Activated CD4-positive, CD25-positive, alpha-beta regulatory T cell treated with anti-CD3 and anti-CD28 coated beads, Interleukin-2, amount 50 U/mL, for 24 hours (primary cell): ENCODE measurements at regions not wholly inside any gene's neighbourhood (a gene's known extent, or its start where the extent isn't known, plus 50 kb on each side); places are given as distances from the start of the nearest gene placed in this dataset.

Source experiments
- ATAC-seq, 2 donors: fragments of 150-1000 bp; cut with Tn5 transposase; one replicate each; pipeline ENCODE4 v1.10.0; 2021; ENCODE audit warnings: mild to moderate bottlenecking in 1 of 2, moderate library complexity in 1 of 2

GRCh38 chr11:126127898-126128297, 65.2 kb upstream of the CDON start:
- no peak for ATAC-seq

DNA sequence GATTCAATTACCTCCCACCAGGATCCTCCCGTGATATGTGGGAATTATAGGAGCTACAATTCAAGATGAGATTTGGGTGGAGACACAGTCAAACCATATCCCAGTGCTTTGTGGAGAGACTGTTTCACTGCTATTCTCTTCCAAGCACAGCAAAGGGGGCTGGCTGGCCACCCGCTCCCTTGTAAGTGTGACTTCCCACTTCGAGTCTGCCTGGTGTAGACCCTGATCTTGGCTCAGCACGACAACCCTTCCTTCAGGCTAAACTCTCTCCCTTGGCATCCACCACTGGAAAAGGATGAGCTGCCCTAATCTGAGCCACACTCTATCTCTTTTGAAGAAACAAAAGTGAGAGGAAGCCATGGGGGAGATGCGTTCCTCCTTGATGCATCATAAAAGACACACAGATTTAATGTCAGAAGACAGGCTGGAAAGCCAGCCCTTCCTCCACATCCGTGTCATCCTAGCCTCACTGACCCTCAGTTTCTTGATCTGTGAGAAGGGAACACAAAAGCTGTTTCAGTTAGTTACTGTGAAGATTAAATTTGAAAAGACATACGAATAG, 64.7 kb upstream of the CDON start:
- ATAC-seq: no peak

GRCh38 chr11:126124231-126124661, 61.6 kb upstream of the CDON start:
- ATAC-seq: no peak

GRCh38 chr11:126123686-126124085, 61.0 kb upstream of the CDON start:
- no peak for ATAC-seq

DNA sequence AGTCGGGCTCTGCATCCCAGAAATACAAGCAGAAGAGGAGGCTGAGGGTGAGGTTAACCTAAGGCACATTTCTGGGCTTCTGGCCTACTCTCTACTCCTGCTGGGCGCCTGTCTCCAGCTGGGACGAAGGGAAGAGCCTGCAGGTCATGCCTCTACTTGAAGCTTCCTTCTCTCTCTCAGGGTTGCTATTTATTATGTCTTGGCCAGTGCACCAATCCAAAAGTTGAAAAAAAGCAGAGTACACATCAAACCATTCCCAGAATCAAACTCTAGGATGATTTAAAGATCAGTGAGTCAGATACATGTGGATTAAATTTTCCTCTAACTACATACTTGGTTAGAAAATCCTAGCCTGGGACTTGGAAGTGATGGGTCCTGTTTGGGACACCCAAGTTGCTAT, 60.2 kb upstream of the CDON start:
- no peak for ATAC-seq

GRCh38 chr11:126121296-126121695, 58.6 kb upstream of the CDON start:
- no peak for ATAC-seq

DNA sequence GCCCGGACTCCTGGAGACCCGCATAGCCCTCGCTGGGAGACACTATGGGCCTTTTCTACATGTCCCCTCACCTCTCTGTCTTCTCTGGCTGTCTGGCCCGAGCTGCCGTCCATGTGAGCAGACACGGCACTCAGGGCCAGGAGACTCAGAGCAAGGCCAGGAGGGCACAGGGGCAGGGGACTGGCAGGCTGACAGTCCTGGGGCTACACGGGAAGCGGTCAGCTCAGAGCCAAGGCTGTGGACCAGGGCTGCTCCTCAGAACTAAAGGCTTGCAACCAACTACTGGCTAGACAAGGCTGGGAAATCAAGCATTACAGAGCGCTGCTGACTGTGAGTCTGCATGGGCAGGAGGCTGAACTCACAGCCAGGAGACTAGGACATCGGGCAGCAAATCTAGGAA, 56.1 kb upstream of the CDON start:
- ATAC-seq: no peak

DNA sequence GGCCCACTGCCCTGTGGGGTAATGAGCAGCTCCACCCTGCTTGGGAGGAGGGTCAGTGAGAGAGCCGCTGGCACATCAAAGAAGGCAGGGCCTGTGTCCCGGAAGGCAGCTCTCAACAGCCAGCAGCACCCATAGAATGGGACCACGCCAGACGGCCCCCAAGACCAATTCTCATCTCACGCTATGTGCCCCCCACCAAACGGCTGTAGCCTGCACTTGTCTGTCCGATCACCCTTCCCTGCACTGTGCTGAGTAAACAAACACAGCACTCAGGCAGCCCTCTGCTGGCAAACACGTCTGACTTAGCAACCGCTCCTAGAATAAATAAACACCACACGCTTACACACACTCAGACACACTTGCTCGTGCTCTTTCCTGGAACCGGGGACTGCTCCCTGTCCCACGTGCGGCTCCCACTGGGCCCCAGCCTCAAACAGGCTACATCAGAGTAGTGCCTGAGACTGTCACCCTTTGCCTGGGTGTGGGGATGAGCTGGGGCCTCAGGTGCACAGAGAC, 53.2 kb upstream of the CDON start:
- ATAC-seq: peak in 1 of 2 donors; percentile 11

- no peak for ATAC-seq
Observed at GRCh38 chr11:126115127-126115495, 52.4 kb upstream of the CDON start.

DNA sequence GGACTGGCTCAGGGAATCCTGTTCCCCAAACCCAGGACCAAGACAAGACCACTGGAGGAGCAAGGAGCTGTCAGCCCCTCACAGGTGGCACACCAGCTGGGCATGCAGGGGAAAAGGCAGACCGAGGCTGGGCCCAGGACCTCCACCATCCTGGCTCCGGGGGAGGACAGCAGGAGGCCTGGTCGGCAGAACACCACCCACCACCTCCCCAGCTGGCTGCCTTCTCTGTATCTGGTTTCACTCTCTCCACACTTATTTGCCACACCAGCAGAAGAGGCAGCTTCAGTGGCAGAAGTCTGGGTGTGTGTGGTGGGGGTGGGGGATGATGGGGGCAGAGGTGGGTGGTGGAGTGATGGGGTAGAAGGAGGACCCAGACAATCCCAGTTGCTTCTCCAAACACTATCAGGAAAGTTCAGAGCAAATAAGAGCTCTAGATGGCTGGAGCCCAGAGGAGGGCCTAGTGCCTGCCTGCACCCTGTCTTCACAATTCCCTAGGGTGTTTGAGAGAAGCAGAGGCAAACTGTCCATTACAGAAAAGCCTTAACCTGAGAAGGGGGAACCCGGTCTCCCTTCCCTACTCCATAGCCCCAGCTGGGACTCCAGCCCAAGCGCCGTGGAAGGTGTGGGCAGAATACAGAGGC, 51.9 kb upstream of the CDON start:
- ATAC-seq: no peak

DNA sequence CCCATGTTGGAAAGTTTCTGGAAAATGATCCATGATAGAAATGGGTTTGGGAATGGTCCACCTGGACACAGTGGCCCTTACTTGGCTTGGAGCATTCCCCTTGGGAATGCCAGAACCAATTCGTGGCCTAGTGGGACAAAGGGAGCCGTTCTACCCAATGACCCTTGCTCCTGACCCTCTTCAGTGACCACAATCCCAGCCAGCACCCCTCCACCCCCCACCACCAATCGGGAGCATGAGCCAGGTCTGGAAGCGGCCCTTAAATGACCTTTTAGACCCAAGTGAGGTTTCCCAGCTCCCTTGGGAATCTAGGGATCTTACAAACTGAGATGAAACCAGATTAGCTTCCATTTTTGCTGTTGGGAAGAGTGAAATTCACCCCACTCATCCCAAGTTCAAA, 51.3 kb upstream of the CDON start:
- no peak for ATAC-seq

- no peak for ATAC-seq
Observed at GRCh38 chr11:126113515-126113957, 50.9 kb upstream of the CDON start.

DNA sequence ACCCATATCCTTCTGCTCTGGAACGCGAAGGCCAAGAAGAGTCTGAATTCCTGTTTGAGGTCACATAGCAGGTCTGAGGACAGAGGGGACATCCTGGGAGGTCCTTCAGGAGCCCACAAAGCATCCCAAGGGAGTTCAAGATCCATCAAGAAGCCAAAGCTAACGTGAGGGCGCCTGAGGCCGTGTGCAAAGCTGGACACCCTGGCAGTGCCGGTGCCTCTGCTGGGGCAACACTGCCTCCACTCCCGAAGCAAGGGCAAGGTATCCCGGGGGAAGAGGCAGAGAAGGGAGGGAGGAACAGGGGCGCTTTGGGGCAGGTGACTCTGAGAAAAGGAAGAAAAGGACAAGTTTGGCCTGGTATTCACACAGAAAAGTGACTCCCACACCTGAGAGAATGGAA, 50.3 kb upstream of the CDON start:
- no peak for ATAC-seq

DNA sequence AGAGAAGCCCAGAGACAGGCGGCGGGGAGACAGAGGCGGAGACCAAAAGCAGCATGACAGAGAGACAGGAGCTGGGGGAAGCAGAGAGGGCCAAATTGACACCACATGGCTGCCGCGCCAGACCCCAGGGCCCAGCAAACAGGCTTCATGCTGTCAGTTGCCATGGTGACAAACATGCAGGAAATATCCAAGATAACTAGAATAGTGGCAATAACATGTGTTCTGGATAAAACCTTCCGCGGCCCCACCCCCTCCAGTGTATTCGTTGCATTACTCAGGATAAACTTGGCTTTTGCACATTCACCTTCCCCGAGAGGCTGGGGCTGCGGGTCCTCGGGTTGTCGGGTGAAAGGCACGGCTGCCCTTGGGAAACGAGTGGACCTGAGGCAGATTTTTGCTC, 49.9 kb upstream of the CDON start:
- no peak for ATAC-seq
